ENCODE measurements at regions not wholly inside any gene's neighbourhood (a gene's known extent, or its start where the extent isn't known, plus 50 kb on each side); places are given as distances from the start of the nearest gene placed in this dataset.

DNA sequence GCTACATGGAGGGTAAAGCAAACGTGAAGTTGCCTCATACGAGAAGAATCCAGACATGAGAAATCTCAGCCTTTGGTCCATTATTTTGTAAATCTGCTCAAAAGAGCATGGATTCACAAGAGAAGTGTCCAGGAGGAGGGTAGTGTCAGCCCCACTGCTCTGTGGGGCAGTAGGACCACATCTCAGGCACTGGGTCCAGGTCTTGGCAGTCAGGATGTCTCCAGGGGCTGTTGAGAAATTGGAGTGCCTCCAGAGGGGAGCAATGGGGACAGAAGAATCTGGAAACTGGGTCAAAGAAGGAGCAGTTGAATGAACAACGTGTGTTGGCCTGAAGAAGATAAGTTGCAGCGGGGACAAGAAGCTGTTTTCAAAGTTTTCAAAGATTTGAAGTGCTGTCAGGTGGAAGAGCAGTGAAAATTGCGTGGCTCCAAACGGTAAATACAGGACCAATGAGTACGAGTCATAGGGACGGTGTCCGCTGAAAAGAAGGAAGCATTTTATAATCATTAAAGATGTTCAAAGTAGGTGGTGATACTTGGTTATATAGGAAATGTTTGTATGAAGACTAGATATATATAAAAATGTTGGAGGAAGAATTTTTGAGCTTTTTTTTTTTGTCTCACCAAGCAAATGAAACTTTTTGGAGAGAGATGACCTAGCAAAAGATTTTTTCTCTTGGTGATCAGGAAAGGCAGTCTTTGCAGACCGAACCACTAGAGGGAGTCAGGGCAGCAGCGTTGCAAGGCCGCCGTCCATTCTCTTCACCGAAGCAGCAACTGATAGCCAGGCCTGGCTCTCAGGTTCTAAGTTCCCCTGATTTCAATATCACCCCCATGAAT is 57.1 kb upstream of the ZBED3 start (continued):
- TF ChIP-seq GTF2F1 (IDR thresholded peaks at IDR 0.05; ENCODE audit: borderline replicate concordance, low read depth, low read length) (no peak), KDM4A (IDR thresholded peaks at IDR 0.05; ENCODE audit: low read depth, low read length, severe bottlenecking) (no peak), CREB1 (IDR thresholded peaks at IDR 0.05) (0 out of 2 replicates have a peak, but pooled peaks have one; percentile 11)

All from H1 (cell line).